ENCODE measurements at regions not wholly inside any gene's neighbourhood (a gene's known extent, or its start where the extent isn't known, plus 50 kb on each side); places are given as distances from the start of the nearest gene placed in this dataset.
A peak's percentile ranks its signal among the peaks of the same experiment; 100 is the strongest.

GRCh38 chr1:243963571-243963970 is 87.5 kb upstream of the ZBTB18 start:
- in situ Hi-C loops (cut with HindIII; ENCODE audit: extremely low pct_ligation_motif_present, low pct_unique_long_range_greater_than_20kb) (no loop called here), intact Hi-C loops (cut with micrococcal nuclease; ENCODE audit: unreplicated experiment) (no loop called here)
- no peak overlapping the region for H3K4me2 ChIP-seq (ENCODE audit: low read depth, low read length)
- H3K4me3 ChIP-seq (replicated peaks in 1 of 3; ENCODE audit: insufficient read depth in 1 of 3, low read depth in 2 of 3, low read length in 3 of 3) = no peak overlapping the region
- peaks cover 0 to 12% of the 10 kb centered on the region in 2 experiments; a peak in 3 of 5 replicates for H3K27me3 ChIP-seq (ENCODE audit: control insufficient read depth in 1 of 2, insufficient read depth in 2 of 2, low read length in 2 of 2)
- H3K9me3 ChIP-seq (ENCODE audit: low read length) = no peaks in the 10 kb centered on the region
- no peaks in the 10 kb centered on the region for H3K4me1 ChIP-seq (ENCODE audit: insufficient read depth, low read length)
- ChIA-PET CTCF (ENCODE audit: low intra/inter-chr PET ratio, low total read pairs) (no interaction called here), POLR2A (no interaction called here)
- WGBS (ENCODE audit: low lambda C conversion rate) = 3% methylated on average over 3 of the region's 3 CpGs
- DNase-seq (ENCODE audit: low spot score) (no peak), ATAC-seq (no peak), FAIRE-seq (no peak)
- H2AFZ ChIP-seq (ENCODE audit: low read length) = no peak overlapping the region
- no peak for TF ChIP-seq ZNF816 (CRISPR knock-in tag; IDR thresholded peaks at IDR 0.05; ENCODE audit: borderline replicate concordance)
- TF ChIP-seq CEBPB (IDR thresholded peaks at IDR 0.05; ENCODE audit: borderline replicate concordance, low read depth, low read length) = 0 out of 2 replicates have a peak, but pooled peaks have one; percentile 13
- no peak for TF ChIP-seq KLF9 (CRISPR knock-in tag; IDR thresholded peaks at IDR 0.05; ENCODE audit: low read depth)
- no peaks in the 10 kb centered on the region for H4K20me1 ChIP-seq (ENCODE audit: insufficient read depth, low read length)
- no peaks in the 10 kb centered on the region for H3K36me3 ChIP-seq (replicated peaks in 1 of 2; ENCODE audit: control insufficient read depth in 1 of 2, insufficient read depth in 2 of 2, low read length in 2 of 2)
- no peak overlapping the region for H3K9ac ChIP-seq (ENCODE audit: insufficient read depth, low read depth, low read length)
- BruUV-seq (replicated peaks) = no TSS peak
- no peaks in the 10 kb centered on the region for H3K79me2 ChIP-seq (ENCODE audit: insufficient read depth, low read length)
- no peak overlapping the region for H3K27ac ChIP-seq (ENCODE audit: extremely low read length, insufficient read depth, low read length)

DNA sequence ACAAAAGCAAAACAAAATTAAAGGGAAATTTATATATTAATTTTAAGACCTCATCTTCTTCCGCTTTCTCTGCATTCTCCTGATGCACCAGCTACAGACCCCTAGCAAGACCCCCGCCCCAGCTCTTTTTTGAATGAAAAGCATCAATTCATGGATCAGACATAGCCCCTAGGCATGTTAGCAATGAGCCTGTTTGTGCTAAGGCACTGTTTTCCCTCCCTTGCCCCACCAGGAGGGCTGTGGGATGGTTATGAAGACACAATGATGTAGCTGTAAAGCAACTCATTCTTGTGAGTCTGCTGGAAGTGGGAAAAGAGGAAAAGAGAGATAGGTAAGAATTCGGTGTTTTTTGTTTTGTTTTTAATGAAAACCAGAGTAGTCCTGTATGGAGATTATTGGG is 88.5 kb upstream of the ZBTB18 start:
- FAIRE-seq (no peak), ATAC-seq (no peak), DNase-seq (ENCODE audit: low spot score) (no peak)
- Histone ChIP-seq H3K36me3 (replicated peaks in 1 of 2; ENCODE audit: control insufficient read depth in 1 of 2, insufficient read depth in 2 of 2, low read length in 2 of 2) (no peaks in the 10 kb centered on the region), H3K9me3 (ENCODE audit: low read length) (no peaks in the 10 kb centered on the region), H4K20me1 (ENCODE audit: insufficient read depth, low read length) (no peaks in the 10 kb centered on the region), H3K27me3 (ENCODE audit: control insufficient read depth in 1 of 2, insufficient read depth in 2 of 2, low read length in 2 of 2) (peaks cover 0 to 11% of the 10 kb centered on the region in 2 experiments; a peak in 2 of 5 replicates), H3K4me1 (ENCODE audit: insufficient read depth, low read length) (no peaks in the 10 kb centered on the region), H3K27ac (ENCODE audit: extremely low read length, insufficient read depth, low read length) (no peak overlapping the region), H2AFZ (ENCODE audit: low read length) (no peak overlapping the region), H3K4me2 (ENCODE audit: low read depth, low read length) (no peak overlapping the region), H3K9ac (ENCODE audit: insufficient read depth, low read depth, low read length) (no peak overlapping the region), H3K4me3 (replicated peaks in 1 of 3; ENCODE audit: insufficient read depth in 1 of 3, low read depth in 2 of 3, low read length in 3 of 3) (no peak overlapping the region), H3K79me2 (ENCODE audit: insufficient read depth, low read length) (no peaks in the 10 kb centered on the region)
- 15% methylated on average over 3 of the region's 3 CpGs for WGBS (ENCODE audit: low lambda C conversion rate)
- CTCF ChIA-PET (ENCODE audit: low intra/inter-chr PET ratio, low total read pairs) = no interaction called here
- POLR2A ChIA-PET = no interaction called here
- in situ Hi-C loops (cut with HindIII; ENCODE audit: extremely low pct_ligation_motif_present, low pct_unique_long_range_greater_than_20kb) (no loop called here), intact Hi-C loops (cut with micrococcal nuclease; ENCODE audit: unreplicated experiment) (no loop called here)
- BruUV-seq (replicated peaks) = no TSS peak
- TF ChIP-seq ZNF816 (CRISPR knock-in tag; IDR thresholded peaks at IDR 0.05; ENCODE audit: borderline replicate concordance) = no peak
- TF ChIP-seq ZNF503 (CRISPR knock-in tag; IDR thresholded peaks at IDR 0.05) = no peak
- TF ChIP-seq TBL1XR1 (IDR thresholded peaks at IDR 0.05; ENCODE audit: borderline replicate concordance, low read length, partially characterized antibody) = no peak
- TF ChIP-seq, protein P1, sequence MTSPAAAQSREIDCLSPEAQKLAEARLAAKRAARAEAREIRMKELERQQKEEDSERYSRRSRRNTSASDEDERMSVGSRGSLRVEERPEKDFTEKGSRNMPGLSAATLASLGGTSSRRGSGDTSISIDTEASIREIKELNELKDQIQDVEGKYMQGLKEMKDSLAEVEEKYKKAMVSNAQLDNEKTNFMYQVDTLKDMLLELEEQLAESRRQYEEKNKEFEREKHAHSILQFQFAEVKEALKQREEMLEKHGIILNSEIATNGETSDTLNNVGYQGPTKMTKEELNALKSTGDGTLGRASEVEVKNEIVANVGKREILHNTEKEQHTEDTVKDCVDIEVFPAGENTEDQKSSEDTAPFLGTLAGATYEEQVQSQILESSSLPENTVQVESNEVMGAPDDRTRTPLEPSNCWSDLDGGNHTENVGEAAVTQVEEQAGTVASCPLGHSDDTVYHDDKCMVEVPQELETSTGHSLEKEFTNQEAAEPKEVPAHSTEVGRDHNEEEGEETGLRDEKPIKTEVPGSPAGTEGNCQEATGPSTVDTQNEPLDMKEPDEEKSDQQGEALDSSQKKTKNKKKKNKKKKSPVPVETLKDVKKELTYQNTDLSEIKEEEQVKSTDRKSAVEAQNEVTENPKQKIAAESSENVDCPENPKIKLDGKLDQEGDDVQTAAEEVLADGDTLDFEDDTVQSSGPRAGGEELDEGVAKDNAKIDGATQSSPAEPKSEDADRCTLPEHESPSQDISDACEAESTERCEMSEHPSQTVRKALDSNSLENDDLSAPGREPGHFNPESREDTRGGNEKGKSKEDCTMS (CRISPR knock-in tag; conservative IDR thresholded peaks at IDR 0.05) = no peak
- TF ChIP-seq ZNF674 (CRISPR knock-in tag; IDR thresholded peaks at IDR 0.05; ENCODE audit: low read depth) = no peak
- no peak for TF ChIP-seq NONO (IDR thresholded peaks at IDR 0.05)
- no peak for TF ChIP-seq NONO (CRISPR knock-in tag; conservative IDR thresholded peaks at IDR 0.05)
- TF ChIP-seq PRDM15 (CRISPR knock-in tag; IDR thresholded peaks at IDR 0.05) = no peak
- no peak for TF ChIP-seq RXRA (CRISPR knock-in tag; IDR thresholded peaks at IDR 0.05)
- no peak for TF ChIP-seq KLF13 (CRISPR knock-in tag; IDR thresholded peaks at IDR 0.05)

Measured in HepG2 (cell line).